Vagina (tissue), 2 donors: ENCODE measurements at regions not wholly inside any gene's neighbourhood (a gene's known extent, or its start where the extent isn't known, plus 50 kb on each side); places are given as distances from the start of the nearest gene placed in this dataset.

ENCODE experiments used
- CTCF ChIP-seq, 3 experiments: fragments of 450-650 bp in 2 of 3; fragments of 200-600 bp in 1 of 3; sonication (generic) in 1 of 3; IDR thresholded peaks; one replicate each; pipeline ENCODE4 v1.5.1; 2017 to 2019; ENCODE audit warnings: antibody characterized with exemption in 3 of 3, mild to moderate bottlenecking in 2 of 3, moderate library complexity in 2 of 3
- POLR2A ChIP-seq, 2 donors: fragments of 450-650 bp; IDR thresholded peaks; one replicate each; pipeline ENCODE4 v1.6.1; 2017; ENCODE audit warnings: antibody characterized with exemption in 2 of 2, mild to moderate bottlenecking in 2 of 2, moderate library complexity in 2 of 2
- POLR2AphosphoS5 ChIP-seq, 2 donors: sonication (generic); formaldehyde crosslinking; IDR thresholded peaks; one replicate each; pipeline ENCODE4 v1.9.0; 2017; ENCODE audit warnings: antibody characterized with exemption in 2 of 2, mild to moderate bottlenecking in 2 of 2, low read depth in 1 of 2; ENCODE audit not compliant: insufficient read depth in 1 of 2

DNA sequence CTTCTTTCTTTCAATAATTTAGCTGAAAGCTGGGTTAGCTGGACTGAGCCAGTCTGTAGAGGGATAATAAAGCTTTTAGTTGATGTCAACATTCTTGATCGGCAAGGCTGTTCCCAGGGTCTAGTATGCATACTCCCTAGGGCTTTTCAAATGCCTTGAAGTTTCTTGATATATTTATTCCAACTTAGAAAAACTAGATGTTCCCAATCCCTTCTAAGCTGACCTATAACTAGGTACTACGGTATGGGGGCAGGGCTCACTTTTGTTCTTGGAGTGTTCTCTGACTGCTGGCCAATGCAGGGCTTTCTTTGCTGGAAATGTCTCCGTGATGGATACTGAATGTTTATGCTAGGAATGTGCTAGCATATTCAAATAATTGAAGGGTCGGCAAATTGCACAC is 258.6 kb upstream of the TANK start:
- TF ChIP-seq POLR2AphosphoS5 (IDR thresholded peaks at IDR 0.05; ENCODE audit: insufficient read depth in 1 of 2, low read depth in 1 of 2) (no peak), CTCF (IDR thresholded peaks at IDR 0.05) (no peak), POLR2A (IDR thresholded peaks at IDR 0.05) (no peak)
